Hepatic stellate cell (primary cell): ENCODE measurements at regions not wholly inside any gene's neighbourhood (a gene's known extent, or its start where the extent isn't known, plus 50 kb on each side); places are given as distances from the start of the nearest gene placed in this dataset.

ENCODE experiments used
- DNase-seq: peaks from one replicate; pipeline ENCODE4 v3.0.0; 2011; ENCODE audit warnings: low spot score

DNA sequence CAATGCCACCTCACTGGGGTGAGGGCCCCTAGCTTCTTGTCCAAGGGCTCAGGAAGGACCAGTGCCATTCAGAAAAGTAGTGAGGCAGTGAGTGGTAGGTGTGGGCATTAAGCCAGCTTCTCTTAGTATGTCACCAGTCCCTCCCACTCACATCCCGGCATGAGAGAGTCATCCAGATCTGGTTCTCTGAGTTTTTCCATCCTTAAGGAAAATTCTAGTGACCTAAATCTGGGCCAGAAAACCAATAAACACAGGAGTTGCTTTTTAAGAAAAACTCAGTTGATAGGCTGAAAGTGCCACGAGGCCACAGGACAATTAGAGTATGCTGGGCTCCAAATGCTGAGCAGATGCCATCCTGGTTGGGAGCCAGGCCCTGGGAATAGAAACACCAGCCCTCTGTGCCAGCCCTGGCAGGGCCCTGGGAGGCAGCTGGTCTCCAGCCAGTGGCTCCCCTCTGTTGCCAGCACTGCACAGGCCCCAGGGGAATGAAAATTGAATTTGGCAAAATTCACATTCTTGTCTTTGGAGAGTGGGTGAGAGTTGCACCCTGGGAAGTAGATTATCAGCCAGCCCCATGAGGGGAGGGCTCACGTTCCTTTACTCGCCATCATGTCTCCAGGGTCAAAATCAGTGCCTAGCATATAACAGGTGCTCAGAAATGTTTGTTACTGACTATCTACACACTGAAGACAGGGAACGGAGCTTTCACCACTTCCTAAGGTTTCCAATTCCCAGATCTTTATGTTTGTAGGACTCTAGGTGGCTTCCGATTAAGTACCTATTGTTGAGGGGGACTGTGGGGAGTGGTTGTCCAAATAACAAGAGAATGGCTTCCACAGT is 52.8 kb downstream of the FAM43A start:
- no peak for DNase-seq

- DNase-seq: no peak
Measured at GRCh38 chr3:194739498-194740284, 54.0 kb downstream of the FAM43A start.

- DNase-seq: no peak
Measured at GRCh38 chr3:194740859-194741491, 55.3 kb downstream of the FAM43A start.

DNA sequence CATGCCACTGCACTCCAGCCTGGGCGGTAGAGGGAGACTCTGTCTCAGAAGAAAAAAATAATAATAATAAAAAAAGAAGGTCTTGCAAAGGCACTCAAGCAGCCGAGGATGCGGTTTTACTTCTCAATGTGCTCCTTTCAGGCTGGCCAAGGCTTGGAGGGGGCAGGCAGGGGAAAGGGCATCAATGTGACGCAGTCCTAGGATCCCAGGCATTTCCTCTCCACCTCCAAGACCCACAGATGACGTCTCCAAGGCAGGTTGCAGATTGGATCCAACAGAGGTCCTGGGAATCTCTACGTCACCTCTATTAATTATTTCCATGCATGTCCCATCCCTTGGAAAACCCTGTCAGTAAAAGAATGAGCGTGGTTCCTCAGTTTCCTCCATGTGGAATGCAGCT is 56.2 kb downstream of the FAM43A start:
- no peak for DNase-seq

GRCh38 chr3:194744826-194745225 is 59.1 kb downstream of the FAM43A start:
- DNase-seq: no peak

- no peak for DNase-seq
Measured at GRCh38 chr3:194745422-194746184, 59.9 kb downstream of the FAM43A start.

GRCh38 chr3:194748225-194748624 is 62.5 kb downstream of the FAM43A start:
- DNase-seq: no peak

- DNase-seq: no peak
Measured at GRCh38 chr3:194749631-194750490, 64.2 kb downstream of the FAM43A start.

- DNase-seq: no peak
Measured at GRCh38 chr3:194750491-194750828, 64.8 kb downstream of the FAM43A start.

DNA sequence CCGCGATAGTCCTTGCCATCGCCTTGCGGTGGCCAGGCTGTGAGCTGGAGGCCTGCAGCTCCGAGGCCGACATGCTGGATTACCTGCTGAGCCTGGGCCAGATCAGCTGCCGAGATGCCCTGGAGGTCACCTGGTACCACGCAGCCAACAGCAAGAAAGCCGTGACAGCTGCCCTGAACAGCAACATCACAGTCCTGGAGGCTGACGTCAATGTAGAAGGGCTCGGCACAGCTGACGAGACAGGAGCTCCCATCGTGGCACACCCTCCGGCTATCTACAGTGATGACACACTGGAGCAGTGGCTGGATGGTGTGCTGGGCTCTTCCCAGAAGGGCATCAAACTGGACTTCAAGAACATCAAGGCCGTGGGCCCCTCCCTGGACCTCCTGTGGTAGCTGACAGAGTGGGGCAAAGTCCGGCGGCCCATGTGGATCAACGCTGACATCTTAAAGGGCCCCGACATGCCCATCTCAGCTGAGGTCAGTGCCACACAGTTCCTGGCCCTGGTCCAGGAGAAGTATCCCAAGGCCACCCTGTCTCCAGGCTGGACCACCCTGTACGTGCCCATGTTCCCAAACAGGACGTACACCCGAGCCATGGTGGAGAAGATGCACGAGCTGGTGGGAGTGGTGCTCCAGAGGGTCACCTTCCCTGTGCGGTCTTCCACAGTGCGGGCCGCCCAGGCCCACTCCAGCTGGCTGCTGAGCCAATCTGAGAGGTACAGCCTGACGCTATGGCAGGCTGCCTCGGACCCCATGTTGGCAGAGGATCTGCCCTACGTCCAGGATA is 70.2 kb downstream of the FAM43A start:
- no peak for DNase-seq

DNA sequence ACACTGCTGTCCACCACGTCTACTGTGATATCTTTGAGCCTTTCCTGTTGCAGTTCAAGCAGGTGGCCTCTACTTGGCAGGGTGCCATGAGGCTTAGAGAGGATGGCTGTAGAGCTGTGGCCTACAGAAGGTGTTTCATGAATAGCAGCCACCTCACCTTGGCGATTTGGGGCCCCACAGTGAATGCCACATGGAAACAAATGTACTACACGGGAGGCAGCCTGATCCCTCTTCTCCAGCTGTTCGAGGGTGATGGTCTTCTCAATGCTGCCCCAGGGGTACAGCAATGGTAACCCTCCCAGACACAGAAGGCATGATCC is 70.7 kb downstream of the FAM43A start:
- no peak for DNase-seq

DNA sequence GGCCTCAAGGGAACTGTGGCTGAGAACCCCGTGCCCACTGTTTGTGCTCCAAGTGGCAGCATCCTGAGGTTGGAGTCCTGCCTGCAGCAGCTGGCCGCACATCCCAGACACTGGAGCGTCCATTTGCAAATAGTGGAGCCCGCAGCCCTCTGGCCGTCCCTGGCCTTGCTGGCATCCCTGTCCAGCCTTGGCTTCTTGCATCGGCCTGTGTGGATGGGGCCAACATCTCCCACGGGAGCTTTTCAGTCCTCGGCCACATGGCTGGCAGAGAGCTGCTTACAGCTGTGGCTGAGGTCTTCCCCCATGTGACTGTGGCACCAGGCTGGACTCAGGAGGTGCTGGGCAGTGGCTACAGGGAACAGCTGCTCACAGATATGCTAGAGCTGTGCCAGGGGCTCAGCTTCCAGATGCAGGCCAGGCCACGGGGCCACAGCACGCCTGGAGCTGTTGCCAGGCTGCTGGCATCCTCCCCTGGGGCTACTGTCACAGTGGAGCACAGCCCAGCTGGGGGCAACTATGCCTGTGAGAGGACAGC is 71.2 kb downstream of the FAM43A start:
- no peak for DNase-seq

DNA sequence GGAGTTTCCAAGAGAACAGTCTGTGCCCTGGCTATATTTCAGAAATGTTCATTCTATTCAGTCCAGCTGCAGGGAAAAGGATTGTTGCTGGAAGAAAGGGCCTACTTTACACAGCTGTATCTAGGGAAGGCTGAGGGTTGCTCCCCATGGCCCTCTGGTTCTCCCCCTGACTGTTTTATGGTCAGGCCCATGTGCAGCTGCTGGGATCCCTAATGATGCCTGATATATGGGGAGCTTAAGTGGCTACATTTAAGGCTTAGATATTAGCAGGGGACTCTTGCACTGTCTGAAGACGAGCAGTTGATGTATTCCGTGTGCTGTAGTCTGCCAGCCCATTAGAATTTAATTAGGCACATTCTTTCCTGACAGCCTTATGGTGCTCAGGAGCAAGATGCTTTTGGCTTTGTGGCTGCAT is 72.0 kb downstream of the FAM43A start:
- no peak for DNase-seq

GRCh38 chr3:194758716-194759115 is 73.0 kb downstream of the FAM43A start:
- DNase-seq: no peak

GRCh38 chr3:194760494-194761137 is 74.9 kb downstream of the FAM43A start:
- DNase-seq: no peak

DNA sequence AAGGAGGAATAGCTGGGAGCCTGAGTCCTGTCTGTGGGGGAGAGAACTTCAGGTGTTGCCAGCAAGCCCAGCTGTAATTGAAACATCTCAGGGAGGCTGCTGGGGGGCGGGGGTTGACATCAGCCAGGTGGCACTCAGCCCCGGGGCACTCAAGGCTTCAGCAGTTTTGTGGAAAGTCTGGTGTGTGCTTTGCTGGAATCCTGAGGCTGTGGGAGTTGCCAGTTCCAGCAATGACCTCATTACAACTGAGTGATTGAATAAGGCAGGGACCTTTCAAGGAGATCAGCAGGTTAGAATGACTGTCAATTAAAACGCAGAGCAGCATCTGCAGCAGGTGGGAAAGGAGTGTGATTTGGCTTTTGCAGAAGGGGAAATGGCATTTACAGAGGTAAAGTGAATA is 75.7 kb downstream of the FAM43A start:
- DNase-seq: no peak

GRCh38 chr3:194766845-194767244 is 81.2 kb downstream of the FAM43A start:
- no peak for DNase-seq

DNA sequence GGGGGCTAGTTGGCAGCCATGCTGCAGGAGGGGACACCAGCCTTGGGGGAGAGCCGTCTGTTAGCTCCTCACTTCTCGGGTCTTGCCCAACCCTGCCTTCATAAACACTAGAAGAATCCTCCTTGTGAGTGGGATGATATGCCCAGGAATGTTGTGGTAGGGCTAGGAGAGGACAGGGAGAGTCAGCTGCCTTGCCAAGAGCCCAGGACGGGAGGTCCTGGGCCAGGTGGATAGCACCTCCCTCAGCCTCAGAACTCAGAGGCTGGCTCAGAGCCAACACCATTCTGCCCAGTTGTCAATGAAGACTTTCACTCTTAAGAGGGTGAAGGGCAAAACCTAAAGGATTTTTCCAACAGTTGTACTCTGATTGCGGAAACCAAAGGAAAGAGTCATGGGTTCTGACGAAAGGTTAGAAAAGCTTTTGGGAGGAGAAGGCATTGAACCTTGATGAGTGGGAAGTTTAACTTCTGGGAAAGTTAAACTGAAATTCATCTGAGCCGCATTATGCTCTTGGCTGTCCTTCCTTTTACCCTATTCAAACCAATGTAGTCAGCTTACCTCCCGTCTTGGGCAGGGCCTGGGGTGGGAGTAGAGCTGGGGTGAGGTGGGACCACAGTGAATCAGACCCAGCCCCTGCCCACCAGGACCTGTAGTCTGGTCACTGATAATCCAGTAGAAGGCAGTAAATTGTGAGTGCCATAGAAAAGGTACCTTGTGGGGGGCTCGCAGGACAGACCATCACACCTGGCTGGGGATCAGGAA is 81.9 kb downstream of the FAM43A start:
- DNase-seq: no peak

DNA sequence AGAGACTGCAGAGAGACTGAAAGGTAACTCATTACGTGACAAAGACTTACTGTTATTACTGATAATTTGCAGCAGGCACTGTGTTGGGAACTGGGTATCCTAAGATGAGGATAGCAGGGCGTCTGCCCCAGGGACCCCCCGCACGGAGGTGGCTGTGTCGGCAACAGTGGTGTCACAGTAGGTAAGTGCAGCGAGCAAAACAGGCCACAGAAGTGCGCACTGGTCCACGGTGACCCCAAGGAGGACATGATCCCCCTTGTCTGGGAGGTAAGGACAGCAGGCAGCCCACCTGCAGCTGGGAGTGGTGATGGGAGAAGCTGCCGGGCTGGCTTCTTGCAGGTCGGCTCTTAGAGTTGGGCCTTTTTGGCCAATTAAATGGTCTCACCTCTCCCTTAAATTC is 82.9 kb downstream of the FAM43A start:
- DNase-seq: no peak
